IMR-90 (cell line): ENCODE measurements at regions not wholly inside any gene's neighbourhood (a gene's known extent, or its start where the extent isn't known, plus 50 kb on each side); places are given as distances from the start of the nearest gene placed in this dataset.

Experiments
- ATAC-seq: fragments of 200-7000 bp; cut with Tn5 transposase; 2 replicates; pipeline ENCODE4 v1.9.1; 2020; ENCODE audit warnings: low read depth, mild to moderate bottlenecking, moderate library complexity
- BruUV-seq: library from RNA; stranded (reverse); fragments of 400-500 nt; replicated peaks from 2 replicates; lab custom pipeline; 2021; lab: Mats Ljungman, UMichigan
- CTCF ChIA-PET: fragments of 300-600 bp; formaldehyde crosslinking; extraction: SDS; loops from one replicate; lab custom pipeline; 2021; ENCODE audit warnings: antibody characterized with exemption; lab: Yijun Ruan, JAX
- POLR2A ChIA-PET: fragments of 300-600 bp; sonication (Branson Sonifier 250); formaldehyde crosslinking; loops from one replicate; lab custom pipeline; 2022; ENCODE audit warnings: antibody characterized with exemption; ENCODE audit not compliant: unreplicated experiment; lab: Charles Lee
- DNase-seq: peaks from one replicate; pipeline ENCODE4 v3.0.0; 2013
- H2AFZ ChIP-seq: replicated peaks from 2 replicates; pipeline ENCODE3; 2013; ENCODE audit warnings: low read length, mild to moderate bottlenecking; ENCODE audit not compliant: poor library complexity
- H2AK5ac ChIP-seq: 2 replicates; pipeline ENCODE4 v1.6.1; 2013; ENCODE audit warnings: low read depth, low read length, inconsistent platforms
- H2AK9ac ChIP-seq: replicated peaks from 2 replicates; pipeline ENCODE3; 2013; ENCODE audit warnings: mild to moderate bottlenecking, low read depth, low read length, moderate library complexity; ENCODE audit not compliant: poor library complexity
- H2BK120ac ChIP-seq: 2 replicates; pipeline ENCODE4 v1.6.1; 2013; ENCODE audit warnings: low read depth, low read length, inconsistent platforms
- H2BK15ac ChIP-seq: 3 replicates; pipeline ENCODE4 v1.6.1; 2013; ENCODE audit warnings: low read depth, low read length, inconsistent platforms
- H2BK20ac ChIP-seq: 2 replicates; pipeline ENCODE4 v1.6.1; 2013; ENCODE audit warnings: low read depth, mild to moderate bottlenecking, inconsistent platforms, low read length, moderate library complexity
- H2BK5ac ChIP-seq: 2 replicates; pipeline ENCODE4 v1.6.1; 2013; ENCODE audit warnings: mild to moderate bottlenecking, low read depth, low read length, inconsistent platforms; ENCODE audit not compliant: poor library complexity, severe bottlenecking
- H3K14ac ChIP-seq: replicated peaks from 2 replicates; pipeline ENCODE4 v1.6.1; 2013; ENCODE audit warnings: low read depth, low read length, inconsistent platforms
- H3K18ac ChIP-seq: 2 replicates; pipeline ENCODE4 v1.6.1; 2013; ENCODE audit warnings: low read depth, low read length, control low read depth
- H3K23ac ChIP-seq: 2 replicates; pipeline ENCODE4 v1.6.1; 2013; ENCODE audit warnings: low read depth, low read length, inconsistent platforms
- H3K27ac ChIP-seq: 2 replicates; pipeline ENCODE4 v1.5.1; 2013; ENCODE audit warnings: mild to moderate bottlenecking, control low read depth, low read length; ENCODE audit not compliant: insufficient read depth
- H3K27me3 ChIP-seq: 2 replicates; pipeline ENCODE4 v1.6.1; 2013; ENCODE audit warnings: low read length; ENCODE audit not compliant: control insufficient read depth, insufficient read depth
- H3K36me3 ChIP-seq: 2 replicates; pipeline ENCODE4 v1.6.1; 2013; ENCODE audit warnings: low read length, mixed read lengths; ENCODE audit not compliant: control insufficient read depth, insufficient read depth
- H3K4ac ChIP-seq: 2 replicates; pipeline ENCODE4 v1.6.1; 2013; ENCODE audit warnings: low read depth, low read length, inconsistent platforms
- H3K4me1 ChIP-seq: 2 replicates; pipeline ENCODE4 v1.6.1; 2013; ENCODE audit warnings: low read length, mixed read lengths; ENCODE audit not compliant: control insufficient read depth, insufficient read depth
- H3K4me2 ChIP-seq: 2 replicates; pipeline ENCODE4 v1.6.1; 2013; ENCODE audit warnings: low read depth, mild to moderate bottlenecking, control low read depth, low read length, moderate library complexity
- H3K4me3 ChIP-seq: 2 replicates; pipeline ENCODE4 v1.5.1; 2013; ENCODE audit warnings: low read depth, mild to moderate bottlenecking, control low read depth, low read length, moderate library complexity; ENCODE audit not compliant: insufficient read depth
- H3K56ac ChIP-seq: 2 replicates; pipeline ENCODE4 v1.6.1; 2013; ENCODE audit warnings: low read length, inconsistent platforms; ENCODE audit not compliant: insufficient read depth; ENCODE audit errors: extremely low read depth
- H3K79me1 ChIP-seq, 2 experiments: 2 replicates each; pipeline ENCODE4 v1.6.1; 2013; ENCODE audit warnings: low read length in 2 of 2, inconsistent platforms in 1 of 2, low read depth in 1 of 2
- H3K9ac ChIP-seq: 2 replicates; pipeline ENCODE4 v1.6.1; 2013; ENCODE audit warnings: low read depth, low read length, control low read depth
- H3K9me1 ChIP-seq: 2 replicates; pipeline ENCODE4 v1.6.1; 2013; ENCODE audit warnings: low read length, inconsistent platforms; ENCODE audit not compliant: insufficient read depth
- H3K9me3 ChIP-seq: 2 replicates; pipeline ENCODE4 v1.6.1; 2013; ENCODE audit warnings: low read length; ENCODE audit not compliant: control insufficient read depth, insufficient read depth
- H4K20me1 ChIP-seq: 2 replicates; pipeline ENCODE4 v1.6.1; 2013; ENCODE audit warnings: low read length, inconsistent platforms; ENCODE audit not compliant: insufficient read depth
- H4K5ac ChIP-seq: 2 replicates; pipeline ENCODE4 v1.6.1; 2013; ENCODE audit warnings: mild to moderate bottlenecking, low read depth, low read length, control low read depth
- H4K8ac ChIP-seq, 2 experiments: 2 replicates each; pipeline ENCODE4 v1.6.1; 2013; ENCODE audit warnings: low read depth in 2 of 2, low read length in 2 of 2, control low read depth in 1 of 2, inconsistent platforms in 1 of 2
- H4K91ac ChIP-seq: 2 replicates; pipeline ENCODE4 v1.6.1; 2013; ENCODE audit warnings: low read depth, low read length, inconsistent platforms; ENCODE audit not compliant: insufficient read depth
- MAZ ChIP-seq: IDR thresholded peaks from 2 replicates; pipeline ENCODE4 v1.6.1; 2012; ENCODE audit warnings: low read depth, mild to moderate bottlenecking, low read length, improper control_type of control experiment, moderate library complexity, borderline replicate concordance
- RCOR1 ChIP-seq: IDR thresholded peaks from 2 replicates; pipeline ENCODE4 v1.6.1; 2012; ENCODE audit warnings: mild to moderate bottlenecking, low read length, improper control_type of control experiment; ENCODE audit not compliant: insufficient replicate concordance
- WGBS, 2 experiments: methylation state at CpG; one replicate each; pipeline versions ENCODE4 v1.1.5 to v1.1.7; 2013; ENCODE audit warnings: missing lambda C conversion rate in 2 of 2; ENCODE audit not compliant: insufficient read length in 1 of 2; ENCODE audit errors: extremely low coverage in 2 of 2; 5-methylcytosine and 5-hydroxymethylcytosine counted together
- dilution Hi-C: fragments of 300-500 bp; cut with HindIII; formaldehyde crosslinking; loops from one replicate; pipeline ENCODE4 v1.14.3; 2018; ENCODE audit warnings: low sequenced_read_pairs; ENCODE audit not compliant: unreplicated experiment
- in situ Hi-C: fragments of 300-500 bp; cut with MboI; formaldehyde crosslinking; loops from 3 replicates; pipeline ENCODE4 v1.14.3; 2019; ENCODE audit warnings: low sequenced_read_pairs, inconsistent platforms, mixed read lengths
- intact Hi-C: fragments of 100-400 bp; cut with micrococcal nuclease; formaldehyde crosslinking; loops from 2 replicates; pipeline ENCODE4 v1.10.0; 2022

GRCh38 chr2:149732001-149732685 lies 144.6 kb upstream of the MMADHC start:
- no peaks in the 10 kb centered on the region for H3K36me3 ChIP-seq
- H2AK9ac ChIP-seq = no peak overlapping the region
- H4K5ac ChIP-seq = peak overlapping the region; percentile 86; the same call in 1 of the 2 replicates
- peak overlapping the region; percentile 77 for H2BK120ac ChIP-seq
- H3K56ac ChIP-seq = no peak overlapping the region
- no peaks in the 10 kb centered on the region for H3K27me3 ChIP-seq
- no peaks in the 10 kb centered on the region for H4K20me1 ChIP-seq
- H2BK5ac ChIP-seq = peak overlapping the region; percentile 85
- no peak overlapping the region for H3K23ac ChIP-seq
- peaks cover 19% of the 10 kb centered on the region for H3K4me1 ChIP-seq
- dilution Hi-C loops (no loop called here), in situ Hi-C loops (loop anchor here (25.0 kb wide), 1 partner anchor 730 kb away; no protein-coding TSS in a partner anchor), intact Hi-C loops (no loop called here)
- peak overlapping the region; percentile 82 for H2BK20ac ChIP-seq
- H2AFZ ChIP-seq = peak overlapping the region; percentile 64
- BruUV-seq = no TSS peak
- H3K4me2 ChIP-seq = no peak overlapping the region
- H3K18ac ChIP-seq = peak overlapping the region; percentile 80; the same call in 1 of the 2 replicates
- H2AK5ac ChIP-seq = peak overlapping the region; percentile 46
- H4K8ac ChIP-seq = peak overlapping the region in 1 of 2 experiments; percentile 45; a peak in 1 of 4 replicates
- H3K27ac ChIP-seq = no peak overlapping the region
- H3K9ac ChIP-seq = no peak overlapping the region
- H3K4me3 ChIP-seq = no peak overlapping the region
- peaks cover 4% of the 10 kb centered on the region; the same call in 1 of the 2 replicates for H3K9me1 ChIP-seq
- H3K79me1 ChIP-seq = no peaks in the 10 kb centered on the region
- ChIA-PET POLR2A (no interaction called here), CTCF (no interaction called here)
- 0 out of 2 replicates have a peak, but pooled peaks cover 2% of the 10 kb centered on the region for H3K9me3 ChIP-seq
- ATAC-seq (no peak), DNase-seq (peak; percentile 54)
- H3K4ac ChIP-seq = peak overlapping the region; percentile 83; the same call in 1 of the 2 replicates
- 0 out of 2 replicates have a peak, but pooled peaks have one; percentile 29 for TF ChIP-seq MAZ
- TF ChIP-seq RCOR1 = no peak
- H3K14ac ChIP-seq = peak overlapping the region; percentile 77; the same call in 1 of the 2 replicates
- WGBS, 2 experiments = 0% methylated on average over 1 of the region's 4 CpGs; no CpG with 5 or more reads in 1 of the 2 experiments
- H2BK15ac ChIP-seq = peak overlapping the region; percentile 31; the same call in 1 of the 3 replicates
- peak overlapping the region; percentile 20; the same call in 1 of the 2 replicates for H4K91ac ChIP-seq
